OCI-LY3 (cell line): ENCODE measurements at regions not wholly inside any gene's neighbourhood (a gene's known extent, or its start where the extent isn't known, plus 50 kb on each side); places are given as distances from the start of the nearest gene placed in this dataset.

Source experiments
- H2AFZ ChIP-seq: fragments of 200-600, 300-600 bp; shearing (Covaris generic); 2 replicates; pipeline ENCODE4 v1.6.0; 2014; ENCODE audit warnings: antibody characterized with exemption, low read depth, low read length
- H3K27ac ChIP-seq: fragments of 200-600, 300-600 bp; sonication (generic); 2 replicates; pipeline ENCODE4 v1.5.1; 2014; ENCODE audit warnings: mild to moderate bottlenecking, low read length, moderate library complexity, mixed read lengths
- H3K27me3 ChIP-seq: fragments of 200-600, 300-600 bp; sonication (generic); 2 replicates; pipeline ENCODE4 v1.6.1; 2014; ENCODE audit warnings: low read depth, low read length, mixed read lengths
- H3K36me3 ChIP-seq: fragments of 200-600, 300-600 bp; sonication (generic); replicated peaks from 2 replicates; pipeline ENCODE3; 2014; ENCODE audit warnings: low read depth, low read length, mixed read lengths
- H3K4me1 ChIP-seq: fragments of 300-600, 200-600 bp; sonication (generic); 2 replicates; pipeline ENCODE4 v1.6.1; 2014; ENCODE audit warnings: low read length, mixed read lengths
- H3K4me2 ChIP-seq: fragments of 200-600, 300-600 bp; sonication (generic); 2 replicates; pipeline ENCODE4 v1.6.1; 2014; ENCODE audit warnings: low read length, mixed read lengths
- H3K4me3 ChIP-seq: fragments of 300-600, 200-600 bp; sonication (generic); 2 replicates; pipeline ENCODE4 v1.5.1; 2014; ENCODE audit warnings: antibody characterized with exemption, mild to moderate bottlenecking, low read length, moderate library complexity
- H3K79me2 ChIP-seq: fragments of 300-600, 200-600 bp; shearing (Covaris generic); 2 replicates; pipeline ENCODE4 v1.6.1; 2014; ENCODE audit warnings: mild to moderate bottlenecking, low read length, mixed read lengths
- H3K9ac ChIP-seq: fragments of 300-600, 200-600 bp; shearing (Covaris generic); 2 replicates; pipeline ENCODE4 v1.6.0; 2014; ENCODE audit warnings: mild to moderate bottlenecking, low read length, moderate library complexity
- H3K9me3 ChIP-seq: fragments of 200-600, 300-600 bp; shearing (Covaris generic); 2 replicates; pipeline ENCODE4 v1.6.1; 2014; ENCODE audit warnings: low read length, mixed read lengths; ENCODE audit not compliant: insufficient read depth
- H4K20me1 ChIP-seq: fragments of 200-600, 300-600 bp; sonication (generic); 2 replicates; pipeline ENCODE4 v1.6.1; 2016; ENCODE audit warnings: low read length, mixed read lengths; ENCODE audit not compliant: insufficient read depth
- CTCF ChIP-seq: fragments of 200-600, 300-600 bp; sonication (generic); IDR thresholded peaks from 2 replicates; pipeline ENCODE4 v1.5.1; 2014; ENCODE audit warnings: antibody characterized with exemption, low read length, low read depth
- EZH2phosphoT487 ChIP-seq: fragments of 200-600 bp; shearing (Covaris generic); IDR thresholded peaks from 2 replicates; pipeline ENCODE4 v1.6.1; 2018; ENCODE audit warnings: antibody characterized with exemption, mixed run types, low read depth

- H3K4me1 ChIP-seq: 0 out of 2 replicates have a peak, but pooled peaks cover 3% of the 10 kb centered on the region
- no peak overlapping the region for H3K27ac ChIP-seq
- no peaks in the 10 kb centered on the region for H3K27me3 ChIP-seq
- TF ChIP-seq CTCF: no peak
- TF ChIP-seq EZH2phosphoT487: no peak
- no peak overlapping the region for H2AFZ ChIP-seq
- H3K9ac ChIP-seq: no peak overlapping the region
- no peak overlapping the region for H3K4me2 ChIP-seq
- no peaks in the 10 kb centered on the region for H3K36me3 ChIP-seq
- no peaks in the 10 kb centered on the region for H3K9me3 ChIP-seq
- H4K20me1 ChIP-seq: no peaks in the 10 kb centered on the region
- no peaks in the 10 kb centered on the region for H3K79me2 ChIP-seq
- no peak overlapping the region for H3K4me3 ChIP-seq
Measured at GRCh38 chr10:3714967-3715366, 70.0 kb downstream of the KLF6 start.

- Histone ChIP-seq H3K4me1 (0 out of 2 replicates have a peak, but pooled peaks cover 1% of the 10 kb centered on the region), H2AFZ (no peak overlapping the region), H3K36me3 (no peaks in the 10 kb centered on the region), H3K9ac (no peak overlapping the region), H3K27ac (no peak overlapping the region), H4K20me1 (no peaks in the 10 kb centered on the region), H3K4me3 (no peak overlapping the region), H3K27me3 (no peaks in the 10 kb centered on the region), H3K4me2 (no peak overlapping the region), H3K79me2 (no peaks in the 10 kb centered on the region), H3K9me3 (no peaks in the 10 kb centered on the region)
- no peak for TF ChIP-seq CTCF
- TF ChIP-seq EZH2phosphoT487: no peak
Measured at GRCh38 chr10:3714531-3714930, 70.5 kb downstream of the KLF6 start.

- no peaks in the 10 kb centered on the region for H3K36me3 ChIP-seq
- no peaks in the 10 kb centered on the region for H4K20me1 ChIP-seq
- no peak overlapping the region for H3K27ac ChIP-seq
- H3K27me3 ChIP-seq: no peaks in the 10 kb centered on the region
- no peaks in the 10 kb centered on the region for H3K4me1 ChIP-seq
- H3K79me2 ChIP-seq: no peaks in the 10 kb centered on the region
- TF ChIP-seq EZH2phosphoT487 (no peak), CTCF (no peak)
- H3K9me3 ChIP-seq: no peaks in the 10 kb centered on the region
- H3K9ac ChIP-seq: no peak overlapping the region
- no peak overlapping the region for H3K4me2 ChIP-seq
- no peak overlapping the region for H3K4me3 ChIP-seq
- H2AFZ ChIP-seq: no peak overlapping the region
Measured at GRCh38 chr10:3712707-3713106, 72.3 kb downstream of the KLF6 start.

- Histone ChIP-seq H3K79me2 (no peaks in the 10 kb centered on the region), H3K9me3 (no peaks in the 10 kb centered on the region), H3K4me3 (no peak overlapping the region), H4K20me1 (no peaks in the 10 kb centered on the region), H3K4me2 (no peak overlapping the region), H3K27ac (no peak overlapping the region), H3K9ac (no peak overlapping the region), H3K36me3 (no peaks in the 10 kb centered on the region), H2AFZ (no peak overlapping the region), H3K4me1 (no peaks in the 10 kb centered on the region), H3K27me3 (no peaks in the 10 kb centered on the region)
- no peak for TF ChIP-seq EZH2phosphoT487
- no peak for TF ChIP-seq CTCF
Measured at GRCh38 chr10:3711918-3712317, 73.1 kb downstream of the KLF6 start.
